MM.1S (cell line): ENCODE measurements at regions not wholly inside any gene's neighbourhood (a gene's known extent, or its start where the extent isn't known, plus 50 kb on each side); places are given as distances from the start of the nearest gene placed in this dataset.

Experiments used
- DNase-seq: peaks from one replicate; pipeline ENCODE4 v3.0.0-alpha.2; 2015
- H2AFZ ChIP-seq: fragments of 300-600 bp; sonication (generic); 2 replicates; pipeline ENCODE4 v1.6.0; 2016; ENCODE audit warnings: antibody characterized with exemption, low read length
- H3F3A ChIP-seq: fragments of 300-600 bp; sonication (generic); 2 replicates; pipeline ENCODE4 v1.6.1; 2016; ENCODE audit warnings: mild to moderate bottlenecking, antibody characterized with exemption, low read length, moderate library complexity, mixed read lengths; ENCODE audit not compliant: insufficient read depth
- H3K27ac ChIP-seq: fragments of 300-600 bp; sonication (generic); 2 replicates; pipeline ENCODE4 v1.5.1; 2016; ENCODE audit warnings: mild to moderate bottlenecking, low read length
- H3K27me3 ChIP-seq: fragments of 300-600 bp; sonication (generic); replicated peaks from 2 replicates; pipeline ENCODE4 v1.6.0; 2016; ENCODE audit warnings: low read length; ENCODE audit not compliant: insufficient read depth
- H3K36me3 ChIP-seq: fragments of 300-600 bp; sonication (generic); replicated peaks from 2 replicates; pipeline ENCODE4 v1.6.1; 2016; ENCODE audit warnings: mild to moderate bottlenecking, low read length, mixed read lengths; ENCODE audit not compliant: insufficient read depth
- H3K4me1 ChIP-seq: fragments of 300-600 bp; sonication (generic); 2 replicates; pipeline ENCODE4 v1.6.1; 2016; ENCODE audit warnings: low read length, mixed read lengths
- H3K4me2 ChIP-seq: fragments of 300-600 bp; sonication (generic); 2 replicates; pipeline ENCODE4 v1.6.0; 2016; ENCODE audit warnings: low read depth, low read length
- H3K4me3 ChIP-seq: fragments of 300-600 bp; sonication (generic); 2 replicates; pipeline ENCODE4 v1.5.1; 2016; ENCODE audit warnings: low read length, mixed read lengths
- H3K79me2 ChIP-seq: fragments of 300-600 bp; sonication (generic); 2 replicates; pipeline ENCODE4 v1.6.1; 2016; ENCODE audit warnings: mixed run types, low read length, mixed read lengths
- H3K9ac ChIP-seq: fragments of 300-600 bp; sonication (generic); 2 replicates; pipeline ENCODE4 v1.6.1; 2016; ENCODE audit warnings: low read length, mixed read lengths
- H3K9me2 ChIP-seq: fragments of 300-600 bp; sonication (generic); replicated peaks from 2 replicates; pipeline ENCODE4 v1.6.1; 2016; ENCODE audit warnings: mild to moderate bottlenecking, low read length, mixed read lengths; ENCODE audit not compliant: insufficient read depth
- H3K9me3 ChIP-seq: fragments of 300-600 bp; sonication (generic); replicated peaks from 2 replicates; pipeline ENCODE4 v1.6.1; 2016; ENCODE audit warnings: mild to moderate bottlenecking, low read length, mixed read lengths; ENCODE audit not compliant: insufficient read depth
- H4K20me1 ChIP-seq: fragments of 300-600 bp; sonication (generic); 2 replicates; pipeline ENCODE4 v1.6.1; 2016; ENCODE audit warnings: mild to moderate bottlenecking, low read length, moderate library complexity, mixed read lengths; ENCODE audit not compliant: insufficient read depth
- CTCF ChIP-seq: fragments of 300-600 bp; sonication (generic); IDR thresholded peaks from 2 replicates; pipeline ENCODE4 v1.5.1; 2016; ENCODE audit warnings: antibody characterized with exemption, low read length, mixed read lengths
- EZH2 ChIP-seq: fragments of 300-600 bp; sonication (generic); optimal IDR thresholded peaks from 2 replicates; pipeline ENCODE3; 2017; ENCODE audit warnings: low read depth, mild to moderate bottlenecking, antibody characterized with exemption, low read length, mixed read lengths
- EZH2phosphoT487 ChIP-seq: fragments of 300-600 bp; sonication (generic); IDR thresholded peaks from 2 replicates; pipeline ENCODE4 v1.6.1; 2018; ENCODE audit warnings: antibody characterized with exemption, low read length

GRCh38 chr12:77625441-77625840, 205.3 kb upstream of the NAV3 start:
- Histone ChIP-seq H3K9me3 (no peaks in the 10 kb centered on the region), H3K27ac (no peak overlapping the region), H3K4me2 (no peak overlapping the region), H2AFZ (no peak overlapping the region), H4K20me1 (no peaks in the 10 kb centered on the region), H3F3A (no peaks in the 10 kb centered on the region), H3K4me1 (no peaks in the 10 kb centered on the region), H3K79me2 (no peaks in the 10 kb centered on the region), H3K4me3 (no peak overlapping the region), H3K27me3 (no peaks in the 10 kb centered on the region), H3K9ac (no peak overlapping the region), H3K9me2 (no peaks in the 10 kb centered on the region), H3K36me3 (no peaks in the 10 kb centered on the region)
- DNase-seq = no peak
- TF ChIP-seq EZH2phosphoT487 = no peak
- no peak for TF ChIP-seq CTCF

- H4K20me1 ChIP-seq = no peaks in the 10 kb centered on the region
- no peaks in the 10 kb centered on the region for H3F3A ChIP-seq
- H3K4me1 ChIP-seq = no peaks in the 10 kb centered on the region
- DNase-seq = no peak
- no peak overlapping the region for H2AFZ ChIP-seq
- H3K9me2 ChIP-seq = no peaks in the 10 kb centered on the region
- H3K9me3 ChIP-seq = no peaks in the 10 kb centered on the region
- H3K79me2 ChIP-seq = no peaks in the 10 kb centered on the region
- H3K27me3 ChIP-seq = no peaks in the 10 kb centered on the region
- H3K4me3 ChIP-seq = no peak overlapping the region
- H3K4me2 ChIP-seq = no peak overlapping the region
- H3K27ac ChIP-seq = no peak overlapping the region
- H3K36me3 ChIP-seq = no peaks in the 10 kb centered on the region
- no peak for TF ChIP-seq EZH2phosphoT487
- TF ChIP-seq CTCF = no peak
- no peak for TF ChIP-seq EZH2
- H3K9ac ChIP-seq = no peak overlapping the region
Observed at GRCh38 chr12:77619425-77619824, 211.3 kb upstream of the NAV3 start.

- Histone ChIP-seq H3K9me3 (no peaks in the 10 kb centered on the region), H2AFZ (no peak overlapping the region), H3K79me2 (no peaks in the 10 kb centered on the region), H3K27ac (no peak overlapping the region), H3F3A (no peaks in the 10 kb centered on the region), H3K9ac (no peak overlapping the region), H3K4me3 (no peak overlapping the region), H3K4me1 (no peaks in the 10 kb centered on the region), H3K36me3 (no peaks in the 10 kb centered on the region), H4K20me1 (no peaks in the 10 kb centered on the region), H3K4me2 (no peak overlapping the region), H3K27me3 (no peaks in the 10 kb centered on the region), H3K9me2 (no peaks in the 10 kb centered on the region)
- DNase-seq = no peak
- TF ChIP-seq CTCF = no peak
- no peak for TF ChIP-seq EZH2
- TF ChIP-seq EZH2phosphoT487 = no peak
Observed at GRCh38 chr12:77617818-77618217, 212.9 kb upstream of the NAV3 start.

GRCh38 chr12:77615332-77615731, 215.4 kb upstream of the NAV3 start:
- Histone ChIP-seq H4K20me1 (no peaks in the 10 kb centered on the region), H3K27ac (no peak overlapping the region), H3K4me2 (no peak overlapping the region), H3K79me2 (no peaks in the 10 kb centered on the region), H3K9me3 (no peaks in the 10 kb centered on the region), H3K36me3 (no peaks in the 10 kb centered on the region), H2AFZ (no peak overlapping the region), H3K9me2 (no peaks in the 10 kb centered on the region), H3K4me1 (no peaks in the 10 kb centered on the region), H3K4me3 (no peak overlapping the region), H3K9ac (no peak overlapping the region), H3K27me3 (no peaks in the 10 kb centered on the region), H3F3A (no peaks in the 10 kb centered on the region)
- no peak for TF ChIP-seq EZH2phosphoT487
- no peak for TF ChIP-seq EZH2
- TF ChIP-seq CTCF = peak; percentile 25; the same call in 1 of the 2 replicates
- no peak for DNase-seq
